WTC11 (cell line): ENCODE measurements at regions not wholly inside any gene's neighbourhood (a gene's known extent, or its start where the extent isn't known, plus 50 kb on each side); places are given as distances from the start of the nearest gene placed in this dataset.

Source experiments
- ATAC-seq: fragments of 200-7000 bp; cut with Tn5 transposase; 2 replicates; pipeline ENCODE4 v1.10.0; 2021; ENCODE audit warnings: mild to moderate bottlenecking, moderate library complexity
- CTCF ChIA-PET: fragments of 300-600 bp; sonication (Branson Sonifier 250); formaldehyde crosslinking; loops from one replicate; lab custom pipeline; 2021; ENCODE audit warnings: antibody characterized with exemption; lab: Charles Lee
- POLR2A ChIA-PET: fragments of 350-600 bp; sonication (Branson Sonifier 250); formaldehyde crosslinking; loops from one replicate; lab custom pipeline; 2021; ENCODE audit warnings: antibody characterized with exemption; lab: Charles Lee
- DNase-seq: peaks from one replicate; pipeline ENCODE4 v3.0.0; 2021; ENCODE audit warnings: low spot score
- H3K27ac Mint-ChIP-seq: 2 replicates; pipeline ENCODE4 v1.8.0; 2021; ENCODE audit warnings: mixed read lengths
- H3K27me3 Mint-ChIP-seq: 2 replicates; pipeline ENCODE4 v1.8.0; 2021; ENCODE audit warnings: low read depth, mild to moderate bottlenecking, moderate library complexity, mixed read lengths
- H3K36me3 Mint-ChIP-seq: 2 replicates; pipeline ENCODE4 v1.8.0; 2021; ENCODE audit warnings: mixed read lengths
- H3K4me1 Mint-ChIP-seq: 2 replicates; pipeline ENCODE4 v1.8.0; 2022; ENCODE audit warnings: mixed read lengths
- H3K4me3 Mint-ChIP-seq: 2 replicates; pipeline ENCODE4 v1.8.0; 2021; ENCODE audit warnings: mild to moderate bottlenecking, moderate library complexity, mixed read lengths
- H3K9me3 Mint-ChIP-seq: 2 replicates; pipeline ENCODE4 v1.8.0; 2021; ENCODE audit warnings: mixed read lengths
- AFF4 ChIP-seq: sonication (generic); formaldehyde crosslinking; IDR thresholded peaks from 2 replicates; pipeline ENCODE4 v1.8.1; 2023; ENCODE audit warnings: mild to moderate bottlenecking, missing genetic modification reagents, borderline replicate concordance
- CTCF ChIP-seq: fragments of 200-600 bp; IDR thresholded peaks from 2 replicates; pipeline ENCODE4 v1.8.0; 2022; ENCODE audit warnings: antibody characterized with exemption
- E2F4 ChIP-seq: sonication (generic); formaldehyde crosslinking; IDR thresholded peaks from 2 replicates; pipeline ENCODE4 v1.8.1; 2022; ENCODE audit warnings: low read depth, mild to moderate bottlenecking, moderate library complexity, missing genetic modification reagents, borderline replicate concordance
- E2F5 ChIP-seq: sonication (generic); formaldehyde crosslinking; IDR thresholded peaks from 2 replicates; pipeline ENCODE4 v1.8.1; 2022; ENCODE audit warnings: mild to moderate bottlenecking, moderate library complexity, missing genetic modification reagents
- ELF4 ChIP-seq: sonication (generic); formaldehyde crosslinking; IDR thresholded peaks from 2 replicates; pipeline ENCODE4 v1.8.1; 2022; ENCODE audit warnings: low read depth, mild to moderate bottlenecking, moderate library complexity, missing genetic modification reagents
- ERG ChIP-seq: fragments of 250-450 bp; sonication (Bioruptor Pico); IDR thresholded peaks from 2 replicates; pipeline ENCODE4 v1.8.0; 2021; ENCODE audit warnings: mild to moderate bottlenecking
- GABPB1 ChIP-seq: sonication (generic); formaldehyde crosslinking; IDR thresholded peaks from 2 replicates; pipeline ENCODE4 v1.8.1; 2023; ENCODE audit warnings: mild to moderate bottlenecking, missing genetic modification reagents
- IRF1 ChIP-seq: sonication (generic); formaldehyde crosslinking; IDR thresholded peaks from 2 replicates; pipeline ENCODE4 v1.8.0; 2023; ENCODE audit warnings: missing genetic modification reagents
- JAZF1 ChIP-seq: fragments of 250-450 bp; sonication (Bioruptor Pico); IDR thresholded peaks from 2 replicates; pipeline ENCODE4 v1.9.0; 2021; ENCODE audit warnings: moderate library complexity, mild to moderate bottlenecking, inconsistent platforms
- MLX ChIP-seq: sonication (generic); formaldehyde crosslinking; IDR thresholded peaks from 2 replicates; pipeline ENCODE4 v1.8.1; 2023; ENCODE audit warnings: mild to moderate bottlenecking, missing genetic modification reagents, moderate library complexity
- NFATC4 ChIP-seq: fragments of 250-450 bp; sonication (Bioruptor Pico); IDR thresholded peaks from 2 replicates; pipeline ENCODE4 v1.9.0; 2021; ENCODE audit warnings: mild to moderate bottlenecking
- NR2C2 ChIP-seq: sonication (generic); formaldehyde crosslinking; IDR thresholded peaks from 2 replicates; pipeline ENCODE4 v1.8.0; 2022; ENCODE audit warnings: mild to moderate bottlenecking, missing genetic modification reagents
- SMAD3 ChIP-seq: sonication (generic); formaldehyde crosslinking; IDR thresholded peaks from 2 replicates; pipeline ENCODE4 v1.8.0; 2022; ENCODE audit warnings: missing genetic modification reagents, mild to moderate bottlenecking, borderline replicate concordance
- TEAD4 ChIP-seq: sonication (generic); formaldehyde crosslinking; IDR thresholded peaks from 2 replicates; pipeline ENCODE4 v1.8.0; 2022; ENCODE audit warnings: mild to moderate bottlenecking, missing genetic modification reagents
- USF1 ChIP-seq: sonication (generic); formaldehyde crosslinking; IDR thresholded peaks from 2 replicates; pipeline ENCODE4 v1.8.0; 2022; ENCODE audit warnings: mild to moderate bottlenecking, missing genetic modification reagents
- USF2 ChIP-seq: sonication (generic); formaldehyde crosslinking; IDR thresholded peaks from 2 replicates; pipeline ENCODE4 v1.8.1; 2023; ENCODE audit warnings: mild to moderate bottlenecking, missing genetic modification reagents, moderate library complexity
- ZNF671 ChIP-seq: fragments of 250-450 bp; sonication (Bioruptor Pico); IDR thresholded peaks from 2 replicates; pipeline ENCODE4 v1.8.0; 2021; ENCODE audit warnings: mild to moderate bottlenecking

- Mint-ChIP-seq H3K27me3 (peaks cover 3% of the 10 kb centered on the region; the same call in 1 of the 2 replicates), H3K4me1 (peaks cover 17% of the 10 kb centered on the region), H3K9me3 (no peaks in the 10 kb centered on the region), H3K36me3 (no peaks in the 10 kb centered on the region), H3K27ac (no peak overlapping the region), H3K4me3 (no peak overlapping the region)
- TF ChIP-seq JAZF1: no peak
- CTCF ChIA-PET: no interaction called here
- POLR2A ChIA-PET: no interaction called here
- 0 out of 2 replicates have a peak, but pooled peaks have one; percentile 30 for ATAC-seq
- no peak for DNase-seq
These were observed 77.7 kb downstream of the FOXD1 start for GRCh38 chr5:73370640-73371583.

- no peak for DNase-seq
- Mint-ChIP-seq H3K9me3 (no peaks in the 10 kb centered on the region), H3K36me3 (no peaks in the 10 kb centered on the region), H3K4me1 (peaks cover 17% of the 10 kb centered on the region), H3K4me3 (no peak overlapping the region), H3K27me3 (peaks cover 3% of the 10 kb centered on the region; the same call in 1 of the 2 replicates), H3K27ac (no peak overlapping the region)
- ChIA-PET POLR2A (no interaction called here), CTCF (no interaction called here)
- ATAC-seq: no peak
- TF ChIP-seq USF1 (CRISPR knock-in tag): no peak
- no peak for TF ChIP-seq E2F4 (CRISPR knock-in tag)
- TF ChIP-seq AFF4: no peak
- TF ChIP-seq NFATC4 (CRISPR knock-in tag): no peak
- TF ChIP-seq ZNF671 (CRISPR knock-in tag): no peak
- no peak for TF ChIP-seq E2F5
- TF ChIP-seq ELF4 (CRISPR knock-in tag): no peak
These were observed 78.5 kb downstream of the FOXD1 start for GRCh38 chr5:73370095-73370494.

GRCh38 chr5:73369278-73369677 lies 79.3 kb downstream of the FOXD1 start:
- no peak overlapping the region for H3K27ac Mint-ChIP-seq
- no peak overlapping the region for H3K4me3 Mint-ChIP-seq
- DNase-seq (no peak), ATAC-seq (no peak)
- ChIA-PET POLR2A (no interaction called here), CTCF (no interaction called here)
- H3K27me3 Mint-ChIP-seq: peaks cover 10% of the 10 kb centered on the region
- H3K36me3 Mint-ChIP-seq: no peaks in the 10 kb centered on the region
- H3K9me3 Mint-ChIP-seq: no peaks in the 10 kb centered on the region
- H3K4me1 Mint-ChIP-seq: peaks cover 17% of the 10 kb centered on the region
- TF ChIP-seq CTCF (no peak), USF2 (CRISPR knock-in tag) (no peak), SMAD3 (CRISPR knock-in tag) (no peak), IRF1 (no peak), TEAD4 (CRISPR knock-in tag) (no peak), ERG (CRISPR knock-in tag) (no peak), MLX (CRISPR knock-in tag) (no peak), NR2C2 (no peak), E2F5 (no peak), GABPB1 (CRISPR knock-in tag) (no peak)
